ENCODE measurements at regions not wholly inside any gene's neighbourhood (a gene's known extent, or its start where the extent isn't known, plus 50 kb on each side); places are given as distances from the start of the nearest gene placed in this dataset.

- DNase-seq, result no peak
- no peaks in the 10 kb centered on the region for H3K36me3 ChIP-seq
- H3K27me3 ChIP-seq (ENCODE audit: low read depth), result no peaks in the 10 kb centered on the region
- H3K4me1 ChIP-seq, result peaks cover 6% of the 10 kb centered on the region
- intact Hi-C loops (cut with DNase I), result no loop called here
- H3K4me3 ChIP-seq, result no peak overlapping the region
- TF ChIP-seq CTCF (IDR thresholded peaks at IDR 0.05), result no peak
- H3K27ac ChIP-seq, result no peak overlapping the region
- ATAC-seq, result no peak
- no peaks in the 10 kb centered on the region for H3K9me3 ChIP-seq
These were observed 257.6 kb upstream of the PHYHIPL start for GRCh38 chr10:58918887-58919286.

GRCh38 chr10:58919927-58920654 lies 256.4 kb upstream of the PHYHIPL start:
- no peaks in the 10 kb centered on the region for H3K36me3 ChIP-seq
- H3K9me3 ChIP-seq, result no peaks in the 10 kb centered on the region
- DNase-seq (no peak), ATAC-seq (no peak)
- no peak for TF ChIP-seq CTCF (IDR thresholded peaks at IDR 0.05)
- H3K4me3 ChIP-seq, result no peak overlapping the region
- peaks cover 6% of the 10 kb centered on the region for H3K4me1 ChIP-seq
- no peak overlapping the region for H3K27ac ChIP-seq
- intact Hi-C loops (cut with DNase I), result no loop called here
- no peaks in the 10 kb centered on the region for H3K27me3 ChIP-seq (ENCODE audit: low read depth)

- ATAC-seq (no peak), DNase-seq (no peak)
- no peak overlapping the region for H3K27ac ChIP-seq
- H3K36me3 ChIP-seq, result no peaks in the 10 kb centered on the region
- H3K9me3 ChIP-seq, result no peaks in the 10 kb centered on the region
- intact Hi-C loops (cut with DNase I), result no loop called here
- H3K4me1 ChIP-seq, result peaks cover 6% of the 10 kb centered on the region
- H3K27me3 ChIP-seq (ENCODE audit: low read depth), result no peaks in the 10 kb centered on the region
- no peak for TF ChIP-seq CTCF (IDR thresholded peaks at IDR 0.05)
- H3K4me3 ChIP-seq, result no peak overlapping the region
These were observed 255.8 kb upstream of the PHYHIPL start for GRCh38 chr10:58920655-58921003.

- intact Hi-C loops (cut with DNase I), result no loop called here
- Histone ChIP-seq H3K27ac (no peak overlapping the region), H3K27me3 (ENCODE audit: low read depth) (no peaks in the 10 kb centered on the region), H3K36me3 (no peaks in the 10 kb centered on the region), H3K4me3 (no peak overlapping the region), H3K4me1 (peaks cover 6% of the 10 kb centered on the region), H3K9me3 (no peaks in the 10 kb centered on the region)
- DNase-seq (no peak), ATAC-seq (no peak)
- TF ChIP-seq CTCF (IDR thresholded peaks at IDR 0.05), result no peak
These were observed 255.0 kb upstream of the PHYHIPL start for GRCh38 chr10:58921421-58921855.

- H3K27ac ChIP-seq, result no peak overlapping the region
- H3K4me3 ChIP-seq, result no peak overlapping the region
- no peaks in the 10 kb centered on the region for H3K36me3 ChIP-seq
- ATAC-seq, result no peak
- no peaks in the 10 kb centered on the region for H3K27me3 ChIP-seq (ENCODE audit: low read depth)
- H3K4me1 ChIP-seq, result peaks cover 6% of the 10 kb centered on the region
- intact Hi-C loops (cut with DNase I), result no loop called here
- H3K9me3 ChIP-seq, result no peaks in the 10 kb centered on the region
- TF ChIP-seq CTCF (IDR thresholded peaks at IDR 0.05), result no peak
- DNase-seq, result no peak
These were observed 251.1 kb upstream of the PHYHIPL start for GRCh38 chr10:58925381-58925780.

All from lower lobe of right lung (tissue), 2 donors.